ENCODE measurements at regions not wholly inside any gene's neighbourhood (a gene's known extent, or its start where the extent isn't known, plus 50 kb on each side); places are given as distances from the start of the nearest gene placed in this dataset.

GRCh38 chr20:52780462-52780861, 191.7 kb upstream of the TSHZ2 start:
- Histone ChIP-seq H3K9ac (ENCODE audit: low read depth in 1 of 2, low read length in 2 of 2) (no peak overlapping the region), H3K27ac (ENCODE audit: low read depth in 1 of 2, low read length in 2 of 2) (no peak overlapping the region), H3K9me3 (ENCODE audit: control insufficient read depth in 4 of 4, low read length in 3 of 4) (no peaks in the 10 kb centered on the region), H3K36me3 (ENCODE audit: control insufficient read depth in 4 of 4, insufficient read depth in 3 of 4, low read depth in 1 of 4, low read length in 3 of 4) (no peaks in the 10 kb centered on the region), H3K4me3 (ENCODE audit: low read depth in 1 of 3, low read length in 3 of 3) (no peak overlapping the region), H3K27me3 (ENCODE audit: control insufficient read depth in 4 of 4, insufficient read depth in 4 of 4, low read length in 3 of 4) (no peaks in the 10 kb centered on the region), H3K4me1 (ENCODE audit: control insufficient read depth in 4 of 4, insufficient read depth in 4 of 4, low read length in 3 of 4) (no peaks in the 10 kb centered on the region)
- WGBS, result 75% methylated on average over 2 of the region's 2 CpGs
- no peak for DNase-seq (ENCODE audit: low spot score)
- TF ChIP-seq TAF1 (conservative IDR thresholded peaks at IDR 0.05) (no peak), ATF3 (IDR thresholded peaks at IDR 0.05) (no peak), SP1 (IDR thresholded peaks at IDR 0.05) (no peak), FOXA1 (IDR thresholded peaks at IDR 0.05) (no peak), RAD21 (IDR thresholded peaks at IDR 0.05) (no peak), YY1 (IDR thresholded peaks at IDR 0.05) (no peak), REST (IDR thresholded peaks at IDR 0.05) (no peak), GABPA (IDR thresholded peaks at IDR 0.05 in 1 of 2, conservative IDR thresholded peaks at IDR 0.05 in 1 of 2) (no peak), NR2F2 (IDR thresholded peaks at IDR 0.05) (no peak), JUND (IDR thresholded peaks at IDR 0.05) (no peak), FOXA2 (IDR thresholded peaks at IDR 0.05) (no peak), RXRA (IDR thresholded peaks at IDR 0.05) (no peak), HNF4A (conservative IDR thresholded peaks at IDR 0.05) (no peak), EGR1 (IDR thresholded peaks at IDR 0.05; ENCODE audit: low read depth in 2 of 2) (no peak), HNF4G (IDR thresholded peaks at IDR 0.05) (no peak)
- TF ChIP-seq, protein P1, sequence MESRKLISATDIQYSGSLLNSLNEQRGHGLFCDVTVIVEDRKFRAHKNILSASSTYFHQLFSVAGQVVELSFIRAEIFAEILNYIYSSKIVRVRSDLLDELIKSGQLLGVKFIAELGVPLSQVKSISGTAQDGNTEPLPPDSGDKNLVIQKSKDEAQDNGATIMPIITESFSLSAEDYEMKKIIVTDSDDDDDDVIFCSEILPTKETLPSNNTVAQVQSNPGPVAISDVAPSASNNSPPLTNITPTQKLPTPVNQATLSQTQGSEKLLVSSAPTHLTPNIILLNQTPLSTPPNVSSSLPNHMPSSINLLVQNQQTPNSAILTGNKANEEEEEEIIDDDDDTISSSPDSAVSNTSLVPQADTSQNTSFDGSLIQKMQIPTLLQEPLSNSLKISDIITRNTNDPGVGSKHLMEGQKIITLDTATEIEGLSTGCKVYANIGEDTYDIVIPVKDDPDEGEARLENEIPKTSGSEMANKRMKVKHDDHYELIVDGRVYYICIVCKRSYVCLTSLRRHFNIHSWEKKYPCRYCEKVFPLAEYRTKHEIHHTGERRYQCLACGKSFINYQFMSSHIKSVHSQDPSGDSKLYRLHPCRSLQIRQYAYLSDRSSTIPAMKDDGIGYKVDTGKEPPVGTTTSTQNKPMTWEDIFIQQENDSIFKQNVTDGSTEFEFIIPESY (IDR thresholded peaks at IDR 0.05), result no peak
- TF ChIP-seq, protein P2, sequence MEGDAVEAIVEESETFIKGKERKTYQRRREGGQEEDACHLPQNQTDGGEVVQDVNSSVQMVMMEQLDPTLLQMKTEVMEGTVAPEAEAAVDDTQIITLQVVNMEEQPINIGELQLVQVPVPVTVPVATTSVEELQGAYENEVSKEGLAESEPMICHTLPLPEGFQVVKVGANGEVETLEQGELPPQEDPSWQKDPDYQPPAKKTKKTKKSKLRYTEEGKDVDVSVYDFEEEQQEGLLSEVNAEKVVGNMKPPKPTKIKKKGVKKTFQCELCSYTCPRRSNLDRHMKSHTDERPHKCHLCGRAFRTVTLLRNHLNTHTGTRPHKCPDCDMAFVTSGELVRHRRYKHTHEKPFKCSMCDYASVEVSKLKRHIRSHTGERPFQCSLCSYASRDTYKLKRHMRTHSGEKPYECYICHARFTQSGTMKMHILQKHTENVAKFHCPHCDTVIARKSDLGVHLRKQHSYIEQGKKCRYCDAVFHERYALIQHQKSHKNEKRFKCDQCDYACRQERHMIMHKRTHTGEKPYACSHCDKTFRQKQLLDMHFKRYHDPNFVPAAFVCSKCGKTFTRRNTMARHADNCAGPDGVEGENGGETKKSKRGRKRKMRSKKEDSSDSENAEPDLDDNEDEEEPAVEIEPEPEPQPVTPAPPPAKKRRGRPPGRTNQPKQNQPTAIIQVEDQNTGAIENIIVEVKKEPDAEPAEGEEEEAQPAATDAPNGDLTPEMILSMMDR (IDR thresholded peaks at IDR 0.05; ENCODE audit: low read depth, low read length, missing input control), result no peak
- TF ChIP-seq, protein P3, sequence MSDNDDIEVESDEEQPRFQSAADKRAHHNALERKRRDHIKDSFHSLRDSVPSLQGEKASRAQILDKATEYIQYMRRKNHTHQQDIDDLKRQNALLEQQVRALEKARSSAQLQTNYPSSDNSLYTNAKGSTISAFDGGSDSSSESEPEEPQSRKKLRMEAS (IDR thresholded peaks at IDR 0.05), result no peak
